ENCODE measurements at regions not wholly inside any gene's neighbourhood (a gene's known extent, or its start where the extent isn't known, plus 50 kb on each side); places are given as distances from the start of the nearest gene placed in this dataset.

DNA sequence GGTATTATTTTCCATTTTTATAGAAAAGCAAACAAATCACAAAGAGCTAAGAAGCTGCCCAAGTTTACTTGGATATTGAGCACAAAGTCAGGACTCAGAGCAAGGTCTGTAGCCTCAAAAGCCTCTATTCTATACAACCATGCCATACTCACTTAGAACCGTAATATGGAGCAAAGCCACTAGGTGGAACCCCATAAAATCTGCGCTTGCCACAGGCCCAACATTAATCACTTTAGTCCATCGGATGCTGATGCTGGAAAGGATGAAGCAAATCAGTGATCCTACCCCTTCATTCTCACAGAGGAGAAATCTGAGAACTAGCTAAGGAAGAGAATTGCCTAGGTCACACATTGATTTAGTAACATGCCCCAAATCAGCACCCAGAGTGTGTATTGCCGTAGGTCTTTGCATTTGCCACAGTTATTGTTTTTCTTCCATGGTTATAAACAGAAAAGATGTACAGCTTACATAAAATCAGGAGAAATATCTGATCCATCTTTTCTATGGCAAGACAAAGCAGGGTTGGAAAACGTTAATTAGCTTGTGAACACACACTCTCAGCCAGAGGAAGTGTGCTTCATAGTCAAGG, 56.7 kb upstream of the RAB38 start:
- DNase-seq = peak; percentile 3

DNA sequence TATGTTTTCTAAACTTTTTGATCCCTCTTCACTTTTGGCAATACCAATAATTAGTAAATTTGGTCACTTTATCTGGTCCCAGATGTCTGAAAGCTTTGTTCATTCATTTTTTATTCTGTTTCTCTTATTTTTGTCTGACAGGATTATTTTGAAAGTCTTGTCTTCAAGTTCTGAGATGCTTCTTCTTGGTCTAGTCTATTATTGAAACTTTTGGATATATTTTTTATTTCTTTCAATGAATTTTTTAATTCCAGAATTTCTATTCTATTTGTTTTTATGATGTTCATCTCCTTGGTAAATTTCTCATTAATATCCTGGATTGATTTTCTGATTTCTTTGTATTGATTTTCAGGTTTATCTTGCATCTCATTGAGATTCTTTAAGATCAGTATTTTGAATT, 54.1 kb upstream of the RAB38 start:
- no peak for DNase-seq

Measured in activated CD4-positive, alpha-beta T cell treated with anti-CD3 and anti-CD28 coated beads, Interleukin-2, amount 50 U/mL, for 1 hour (primary cell).